SK-N-MC (cell line): ENCODE measurements at regions not wholly inside any gene's neighbourhood (a gene's known extent, or its start where the extent isn't known, plus 50 kb on each side); places are given as distances from the start of the nearest gene placed in this dataset.

Source experiments
- DNase-seq: peaks from one replicate; pipeline ENCODE4 v3.0.0-alpha.2; 2011; ENCODE audit warnings: low read depth, low spot score
- H3K27ac ChIP-seq: fragments of 200-600 bp; sonication (generic); 2 replicates; pipeline ENCODE4 v1.5.1; 2016; ENCODE audit warnings: mixed run types
- H3K36me3 ChIP-seq: fragments of 200-600 bp; sonication (generic); 2 replicates; pipeline ENCODE4 v1.6.1; 2017; ENCODE audit warnings: antibody characterized with exemption, low read length, mixed read lengths; ENCODE audit not compliant: insufficient read depth
- H3K4me3 ChIP-seq: fragments of 200-600 bp; sonication (generic); 2 replicates; pipeline ENCODE4 v1.5.1; 2016
- H3K9ac ChIP-seq: fragments of 200-600 bp; sonication (generic); 2 replicates; pipeline ENCODE4 v1.8.0; 2017; ENCODE audit warnings: mixed run types, mixed read lengths; ENCODE audit not compliant: insufficient read length
- H3K9me3 ChIP-seq: fragments of 200-600 bp; sonication (generic); 2 replicates; pipeline ENCODE4 v1.6.1; 2017; ENCODE audit warnings: low read depth, mild to moderate bottlenecking, antibody characterized with exemption, low read length, moderate library complexity, mixed read lengths
- EZH2 ChIP-seq: fragments of 200-600 bp; sonication (generic); IDR thresholded peaks from one replicate; pipeline ENCODE4 v1.6.1; 2017; ENCODE audit warnings: antibody characterized with exemption
- FOXP2 ChIP-seq: optimal IDR thresholded peaks from 2 replicates; pipeline ENCODE3; 2011; ENCODE audit warnings: mild to moderate bottlenecking, moderate library complexity; ENCODE audit not compliant: insufficient read depth; ENCODE audit errors: extremely low read length, control extremely low read depth
- POLR2AphosphoS5 ChIP-seq: IDR thresholded peaks from 2 replicates; pipeline ENCODE4 v1.6.1; 2012; ENCODE audit warnings: mild to moderate bottlenecking, low read depth, low read length, borderline replicate concordance

- Histone ChIP-seq H3K9ac (no peak overlapping the region), H3K27ac (no peak overlapping the region), H3K9me3 (no peaks in the 10 kb centered on the region), H3K36me3 (no peaks in the 10 kb centered on the region), H3K4me3 (no peak overlapping the region)
- TF ChIP-seq FOXP2 (no peak), EZH2 (no peak), POLR2AphosphoS5 (no peak)
- DNase-seq: no peak
Observed at GRCh38 chr14:53514197-53514596, 361.1 kb upstream of the DDHD1 start.

DNA sequence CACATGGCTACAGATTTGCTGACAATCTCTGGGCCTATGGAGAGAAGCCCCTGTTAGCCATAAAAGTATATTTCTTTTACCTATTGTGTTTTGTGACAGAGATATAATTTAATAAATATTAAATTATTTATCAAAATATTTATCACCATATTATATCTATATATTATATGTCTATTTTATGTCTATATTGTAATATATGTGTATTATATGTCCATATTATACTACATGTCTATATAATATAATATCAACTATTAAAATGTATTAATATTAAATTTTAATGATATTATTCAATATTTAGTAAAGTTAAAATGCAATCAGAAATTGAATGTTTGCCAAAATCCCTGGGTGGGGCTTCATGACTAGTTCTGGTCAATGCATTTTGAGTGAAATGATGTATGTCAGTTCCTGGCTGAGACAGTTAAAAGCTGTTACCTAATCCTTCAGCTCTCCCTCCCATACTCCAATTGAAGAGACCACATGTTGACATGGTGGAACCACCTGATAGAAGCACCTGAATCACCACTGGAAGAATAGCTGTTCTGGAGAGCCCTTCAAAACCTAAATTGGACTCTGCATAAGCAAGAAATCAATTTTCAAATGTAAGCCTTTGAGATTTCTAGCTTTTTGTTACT, 357.3 kb upstream of the DDHD1 start:
- no peak for TF ChIP-seq POLR2AphosphoS5
- no peak for TF ChIP-seq EZH2
- no peak for TF ChIP-seq FOXP2
- Histone ChIP-seq H3K9ac (no peak overlapping the region), H3K27ac (no peak overlapping the region), H3K9me3 (no peaks in the 10 kb centered on the region), H3K36me3 (no peaks in the 10 kb centered on the region), H3K4me3 (no peak overlapping the region)
- DNase-seq: no peak

DNA sequence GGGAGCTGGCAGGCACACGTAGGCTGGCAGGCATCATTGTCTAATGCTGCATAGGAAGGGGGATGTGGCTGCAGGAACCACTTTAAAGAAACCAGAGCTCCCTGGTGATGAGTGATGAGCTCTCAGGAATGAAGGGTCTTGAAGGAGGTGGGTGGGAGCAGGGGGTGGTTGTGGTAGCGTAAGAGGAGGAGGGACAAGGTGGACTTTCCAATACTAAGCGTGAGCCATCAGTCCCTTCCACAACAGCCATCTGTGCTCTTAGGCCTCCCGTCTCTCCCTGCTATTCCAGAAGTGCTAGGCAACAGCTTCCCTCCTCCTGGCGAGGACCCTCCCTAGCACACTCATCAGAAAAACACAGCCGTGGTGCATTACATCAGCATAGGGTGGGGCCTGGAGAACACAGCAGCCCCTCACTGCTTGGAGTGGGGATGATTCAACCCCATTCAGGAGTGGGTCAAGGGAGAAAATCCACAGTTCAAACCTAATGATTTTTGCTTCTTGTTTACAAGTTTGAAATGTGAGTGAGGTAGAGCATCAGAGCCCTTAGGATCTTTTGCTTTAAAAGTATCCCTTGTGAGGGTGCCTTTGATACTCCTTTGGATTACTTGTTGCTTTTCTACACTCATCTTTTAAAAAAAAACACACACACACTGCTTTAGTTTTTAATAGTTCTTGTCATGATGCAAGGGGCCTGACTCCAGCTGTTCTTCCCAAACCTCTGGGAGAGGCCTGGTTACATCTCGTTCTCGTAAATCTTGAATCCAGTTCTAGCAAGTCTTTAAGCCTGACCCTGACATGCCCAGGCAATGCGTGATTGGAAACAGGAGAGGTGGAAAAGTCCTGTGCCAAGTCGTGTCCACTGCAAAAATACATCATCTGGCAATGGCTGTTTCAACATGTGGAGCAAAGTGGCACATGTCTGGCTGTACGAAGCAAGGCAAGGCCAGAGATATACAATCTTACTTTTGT, 356.4 kb upstream of the DDHD1 start:
- TF ChIP-seq EZH2 (no peak), POLR2AphosphoS5 (no peak), FOXP2 (no peak)
- no peaks in the 10 kb centered on the region for H3K9me3 ChIP-seq
- no peak overlapping the region for H3K4me3 ChIP-seq
- H3K27ac ChIP-seq: no peak overlapping the region
- H3K36me3 ChIP-seq: no peaks in the 10 kb centered on the region
- no peak overlapping the region for H3K9ac ChIP-seq
- DNase-seq: no peak

DNA sequence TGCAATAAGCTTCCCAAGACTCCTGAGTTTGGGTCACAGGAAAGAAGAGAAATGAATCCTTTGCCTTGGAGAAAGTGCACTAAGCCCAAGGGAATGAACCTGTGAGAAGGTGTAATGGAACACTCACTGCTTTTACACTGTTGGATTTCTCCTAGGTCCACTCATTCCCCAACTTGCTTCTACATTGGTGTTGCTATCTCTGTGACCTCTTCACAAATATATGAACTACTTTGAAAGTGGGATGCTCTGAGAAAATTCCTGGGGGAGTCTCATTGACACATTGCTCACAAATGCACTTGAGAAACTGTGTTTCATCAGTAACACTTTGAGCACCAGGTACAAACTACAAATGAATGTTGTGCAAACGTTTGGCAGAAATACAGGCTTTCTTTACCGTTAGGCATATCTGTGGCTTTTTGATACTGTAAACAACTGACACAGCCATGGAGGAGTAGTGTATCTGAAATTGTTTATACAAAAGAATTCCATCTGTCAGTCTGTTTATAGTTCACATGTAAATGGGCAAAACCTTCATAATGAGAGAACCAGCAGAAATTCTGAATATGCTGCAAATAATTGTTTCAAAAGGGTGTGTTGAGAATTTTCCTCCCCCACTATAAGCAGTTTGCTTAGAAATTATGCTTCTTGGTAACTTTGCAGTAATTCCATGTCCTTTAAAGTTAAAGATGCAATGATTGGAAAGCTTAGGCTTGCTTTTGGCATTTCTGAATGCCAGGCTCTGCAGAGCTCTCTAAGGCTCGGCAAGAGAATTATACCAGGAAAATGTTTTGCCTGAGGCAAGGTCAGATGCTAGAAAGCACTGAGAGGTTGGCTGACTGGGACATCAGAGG, 348.5 kb upstream of the DDHD1 start:
- DNase-seq: no peak
- Histone ChIP-seq H3K36me3 (no peaks in the 10 kb centered on the region), H3K9me3 (no peaks in the 10 kb centered on the region), H3K4me3 (no peak overlapping the region), H3K27ac (no peak overlapping the region), H3K9ac (no peak overlapping the region)
- TF ChIP-seq POLR2AphosphoS5 (no peak), EZH2 (no peak)

DNA sequence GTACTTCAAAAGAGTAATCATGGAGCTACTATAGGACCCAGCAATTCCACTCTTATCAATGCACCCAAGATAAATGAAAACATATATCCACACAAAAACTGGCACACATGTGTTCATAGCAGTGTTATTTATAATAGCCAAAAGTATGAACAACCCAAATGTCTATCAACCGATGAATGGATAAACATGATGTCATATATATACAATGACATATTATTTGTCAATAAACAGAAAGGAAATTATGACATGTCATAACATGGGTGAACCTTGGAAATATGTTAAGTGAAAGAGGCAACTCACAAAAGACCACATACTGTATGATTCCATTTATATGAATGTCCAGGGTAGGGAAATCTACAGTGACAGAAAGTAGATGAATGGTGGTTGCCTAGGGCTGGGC, 347.1 kb upstream of the DDHD1 start:
- DNase-seq: no peak
- Histone ChIP-seq H3K4me3 (no peak overlapping the region), H3K27ac (no peak overlapping the region), H3K9ac (no peak overlapping the region), H3K36me3 (no peaks in the 10 kb centered on the region), H3K9me3 (no peaks in the 10 kb centered on the region)
- TF ChIP-seq EZH2 (no peak), FOXP2 (no peak), POLR2AphosphoS5 (no peak)

- DNase-seq: no peak
- H3K9ac ChIP-seq: no peak overlapping the region
- TF ChIP-seq POLR2AphosphoS5 (no peak), FOXP2 (no peak), EZH2 (no peak)
- H3K36me3 ChIP-seq: no peaks in the 10 kb centered on the region
- no peak overlapping the region for H3K4me3 ChIP-seq
- no peaks in the 10 kb centered on the region for H3K9me3 ChIP-seq
- H3K27ac ChIP-seq: no peak overlapping the region
Observed at GRCh38 chr14:53496668-53497067, 343.5 kb upstream of the DDHD1 start.

GRCh38 chr14:53495846-53496343, 342.8 kb upstream of the DDHD1 start:
- Histone ChIP-seq H3K9me3 (no peaks in the 10 kb centered on the region), H3K9ac (no peak overlapping the region), H3K4me3 (no peak overlapping the region), H3K27ac (no peak overlapping the region), H3K36me3 (no peaks in the 10 kb centered on the region)
- DNase-seq: no peak
- no peak for TF ChIP-seq POLR2AphosphoS5
- no peak for TF ChIP-seq FOXP2
- TF ChIP-seq EZH2: no peak

- no peaks in the 10 kb centered on the region for H3K9me3 ChIP-seq
- DNase-seq: no peak
- no peaks in the 10 kb centered on the region for H3K36me3 ChIP-seq
- H3K4me3 ChIP-seq: no peak overlapping the region
- no peak overlapping the region for H3K27ac ChIP-seq
- H3K9ac ChIP-seq: no peak overlapping the region
- TF ChIP-seq FOXP2 (no peak), POLR2AphosphoS5 (no peak), EZH2 (no peak)
Observed at GRCh38 chr14:53494587-53494986, 341.5 kb upstream of the DDHD1 start.
